ENCODE measurements at regions not wholly inside any gene's neighbourhood (a gene's known extent, or its start where the extent isn't known, plus 50 kb on each side); places are given as distances from the start of the nearest gene placed in this dataset.

DNA sequence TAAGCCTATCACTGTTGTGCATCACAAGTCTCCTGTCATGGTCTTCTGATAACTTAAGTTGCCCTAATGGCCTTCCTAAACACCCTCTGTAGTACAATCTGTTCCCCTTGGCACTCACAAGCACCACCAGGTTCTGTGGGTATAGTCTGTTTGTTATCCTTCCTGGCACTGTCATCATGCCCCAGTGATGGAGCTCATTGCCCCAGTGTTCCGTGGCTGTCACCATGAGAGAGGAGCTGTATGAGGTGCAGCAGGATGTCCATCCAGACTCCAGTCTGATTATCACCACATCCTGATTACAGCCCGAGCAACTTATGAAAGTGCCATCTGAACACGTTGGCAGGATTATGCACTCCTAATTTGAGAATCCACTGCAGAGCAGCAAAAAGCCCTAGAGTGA lies 380.1 kb downstream of the FRK start:
- ChIA-PET POLR2A (no interaction called here), CTCF (no interaction called here)
- no peak overlapping the region for H3K4me3 ChIP-seq (ENCODE audit: low read depth, low read length)
- TF ChIP-seq CTCF (IDR thresholded peaks at IDR 0.05; ENCODE audit: insufficient read depth, low read depth, low read length) = no peak
- no peaks in the 10 kb centered on the region for H3K27me3 ChIP-seq (ENCODE audit: control insufficient read depth, insufficient read depth, low read length)
- DNase-seq (ENCODE audit: low read depth) = no peak
- no peaks in the 10 kb centered on the region for H3K36me3 ChIP-seq (ENCODE audit: control insufficient read depth, insufficient read depth, low read length)

GRCh38 chr6:115677198-115677597 lies 383.5 kb downstream of the FRK start:
- POLR2A ChIA-PET = no interaction called here
- no peak for TF ChIP-seq CTCF (IDR thresholded peaks at IDR 0.05; ENCODE audit: insufficient read depth, low read depth, low read length)
- CTCF ChIA-PET = no interaction called here
- no peak for DNase-seq (ENCODE audit: low read depth)
- Histone ChIP-seq H3K4me3 (ENCODE audit: low read depth, low read length) (no peak overlapping the region), H3K27me3 (ENCODE audit: control insufficient read depth, insufficient read depth, low read length) (no peaks in the 10 kb centered on the region), H3K36me3 (ENCODE audit: control insufficient read depth, insufficient read depth, low read length) (no peaks in the 10 kb centered on the region)

GRCh38 chr6:115675443-115675842 lies 385.2 kb downstream of the FRK start:
- Histone ChIP-seq H3K36me3 (ENCODE audit: control insufficient read depth, insufficient read depth, low read length) (no peaks in the 10 kb centered on the region), H3K27me3 (ENCODE audit: control insufficient read depth, insufficient read depth, low read length) (no peaks in the 10 kb centered on the region), H3K4me3 (ENCODE audit: low read depth, low read length) (no peak overlapping the region)
- POLR2A ChIA-PET = no interaction called here
- DNase-seq (ENCODE audit: low read depth) = no peak
- CTCF ChIA-PET = no interaction called here
- TF ChIP-seq CTCF (IDR thresholded peaks at IDR 0.05; ENCODE audit: insufficient read depth, low read depth, low read length) = no peak

- no peak for TF ChIP-seq CTCF (IDR thresholded peaks at IDR 0.05; ENCODE audit: insufficient read depth, low read depth, low read length)
- no peaks in the 10 kb centered on the region for H3K27me3 ChIP-seq (ENCODE audit: control insufficient read depth, insufficient read depth, low read length)
- ChIA-PET CTCF (no interaction called here), POLR2A (no interaction called here)
- H3K4me3 ChIP-seq (ENCODE audit: low read depth, low read length) = no peak overlapping the region
- H3K36me3 ChIP-seq (ENCODE audit: control insufficient read depth, insufficient read depth, low read length) = no peaks in the 10 kb centered on the region
- DNase-seq (ENCODE audit: low read depth) = no peak
Measured at GRCh38 chr6:115668781-115669180, 391.9 kb downstream of the FRK start.

DNA sequence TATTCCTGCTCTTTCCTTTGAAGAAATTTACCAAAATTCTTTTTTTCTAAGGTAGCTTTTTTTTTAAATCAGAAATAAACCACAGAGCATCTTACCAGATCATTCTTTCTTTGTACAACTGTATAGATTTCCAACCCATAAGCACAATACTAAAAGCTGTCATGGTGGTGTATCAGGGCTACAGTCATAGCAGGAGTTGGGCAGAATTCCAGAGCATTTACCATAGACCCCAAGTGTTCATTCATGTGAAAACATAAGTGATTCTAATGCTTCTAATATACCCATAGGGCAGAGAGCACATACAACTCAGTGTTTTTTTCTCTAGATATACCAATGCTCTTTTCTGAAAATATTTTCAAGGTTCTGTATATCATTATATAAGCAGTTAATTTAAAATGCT lies 392.5 kb downstream of the FRK start:
- no peaks in the 10 kb centered on the region for H3K27me3 ChIP-seq (ENCODE audit: control insufficient read depth, insufficient read depth, low read length)
- no peak for DNase-seq (ENCODE audit: low read depth)
- no peak for TF ChIP-seq CTCF (IDR thresholded peaks at IDR 0.05; ENCODE audit: insufficient read depth, low read depth, low read length)
- CTCF ChIA-PET = no interaction called here
- no peak overlapping the region for H3K4me3 ChIP-seq (ENCODE audit: low read depth, low read length)
- POLR2A ChIA-PET = no interaction called here
- no peaks in the 10 kb centered on the region for H3K36me3 ChIP-seq (ENCODE audit: control insufficient read depth, insufficient read depth, low read length)
